ENCODE measurements at regions not wholly inside any gene's neighbourhood (a gene's known extent, or its start where the extent isn't known, plus 50 kb on each side); places are given as distances from the start of the nearest gene placed in this dataset.

DNA sequence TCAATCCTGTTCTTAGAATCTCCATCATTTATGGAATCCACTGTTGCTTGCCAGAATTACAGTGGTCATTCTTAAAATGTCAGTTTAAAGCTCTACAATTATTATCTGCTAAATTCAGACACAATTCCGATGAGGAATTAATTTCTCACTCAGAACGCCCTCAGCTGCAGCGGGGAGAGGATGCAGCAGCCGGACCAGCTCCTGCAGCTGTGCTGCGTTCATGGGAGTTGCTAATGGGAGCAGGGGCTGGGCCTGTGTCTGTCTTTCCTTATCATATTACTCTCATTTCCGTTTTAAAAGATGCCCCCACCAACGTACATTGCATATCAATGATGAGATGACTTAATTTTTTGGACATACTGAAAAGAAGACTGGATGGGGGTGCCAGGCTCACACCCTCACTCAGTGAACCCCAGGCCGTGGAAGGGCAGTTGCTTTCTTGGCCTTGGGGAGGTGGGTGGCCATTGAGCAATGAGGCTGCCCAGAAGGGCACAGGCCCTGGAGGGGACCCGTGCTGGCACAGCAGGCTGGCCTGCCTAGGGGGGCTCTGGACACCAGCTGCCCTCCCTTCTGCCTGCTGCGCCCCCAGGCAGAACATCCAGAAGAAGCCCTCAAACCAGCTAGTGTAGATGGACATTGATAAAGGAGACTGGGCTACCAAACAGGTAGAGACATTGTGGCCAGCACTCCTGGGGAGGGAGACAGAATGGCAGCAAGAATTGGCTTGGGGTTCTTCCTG is 503.6 kb upstream of the MYT1L start:
- no peak for DNase-seq (ENCODE audit: low spot score)
- FAIRE-seq = no peak

- no peak for FAIRE-seq
- no peak for DNase-seq (ENCODE audit: low spot score)
These were observed 503.0 kb upstream of the MYT1L start for GRCh38 chr2:2834105-2834504.

GRCh38 chr2:2832657-2833056 is 501.6 kb upstream of the MYT1L start:
- no peak for FAIRE-seq
- DNase-seq (ENCODE audit: low spot score) = no peak

- DNase-seq (ENCODE audit: low spot score) (no peak), FAIRE-seq (no peak)
These were observed 500.6 kb upstream of the MYT1L start for GRCh38 chr2:2831633-2832032.

GRCh38 chr2:2830576-2830975 is 499.5 kb upstream of the MYT1L start:
- FAIRE-seq = no peak

DNA sequence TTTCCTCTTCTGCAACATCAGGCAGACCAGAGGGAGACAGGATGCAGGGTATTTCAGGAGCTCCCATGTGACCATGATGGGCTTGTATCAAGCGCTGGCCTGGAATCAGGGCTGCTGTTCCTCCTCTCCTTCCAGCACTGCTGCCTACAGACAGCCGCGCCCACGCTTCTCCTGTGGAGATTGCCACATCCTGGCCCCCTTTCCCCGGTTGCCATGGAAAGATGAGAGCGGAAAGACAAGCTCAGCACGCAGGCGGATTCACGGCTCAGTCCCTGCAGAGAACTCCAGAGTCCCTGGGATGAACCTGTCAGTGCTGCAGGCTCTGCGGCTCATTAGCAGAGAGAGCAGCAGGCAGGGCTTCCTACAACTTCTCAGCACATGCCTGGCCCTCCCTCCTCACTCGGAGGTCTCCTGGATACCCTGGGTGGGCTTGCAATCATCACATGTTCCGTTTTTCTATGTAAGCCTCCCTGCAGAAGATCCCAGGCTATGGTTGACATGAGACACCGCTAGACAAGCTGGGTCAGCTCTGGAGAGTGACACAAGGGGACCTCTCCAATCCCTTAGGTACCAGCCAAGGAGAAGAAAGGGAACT is 497.8 kb upstream of the MYT1L start:
- DNase-seq (ENCODE audit: low spot score) (no peak), FAIRE-seq (no peak)

More at GRCh38 chr2:2830576-2830975, 499.5 kb upstream of the MYT1L start:
- DNase-seq (ENCODE audit: low spot score) = no peak

GRCh38 chr2:2827761-2828221 is 496.7 kb upstream of the MYT1L start:
- DNase-seq (ENCODE audit: low spot score) = no peak
- FAIRE-seq = no peak

- FAIRE-seq = no peak
- DNase-seq (ENCODE audit: low spot score) = no peak
These were observed 496.1 kb upstream of the MYT1L start for GRCh38 chr2:2827046-2827636.

GRCh38 chr2:2826621-2827020 is 495.5 kb upstream of the MYT1L start:
- FAIRE-seq (no peak), DNase-seq (ENCODE audit: low spot score) (no peak)

- FAIRE-seq = no peak
These were observed 495.1 kb upstream of the MYT1L start for GRCh38 chr2:2826209-2826551.

GRCh38 chr2:2825516-2826208 is 494.6 kb upstream of the MYT1L start:
- FAIRE-seq (no peak), DNase-seq (ENCODE audit: low spot score) (no peak)

More at GRCh38 chr2:2826209-2826551, 495.1 kb upstream of the MYT1L start:
- DNase-seq (ENCODE audit: low spot score) = no peak

DNA sequence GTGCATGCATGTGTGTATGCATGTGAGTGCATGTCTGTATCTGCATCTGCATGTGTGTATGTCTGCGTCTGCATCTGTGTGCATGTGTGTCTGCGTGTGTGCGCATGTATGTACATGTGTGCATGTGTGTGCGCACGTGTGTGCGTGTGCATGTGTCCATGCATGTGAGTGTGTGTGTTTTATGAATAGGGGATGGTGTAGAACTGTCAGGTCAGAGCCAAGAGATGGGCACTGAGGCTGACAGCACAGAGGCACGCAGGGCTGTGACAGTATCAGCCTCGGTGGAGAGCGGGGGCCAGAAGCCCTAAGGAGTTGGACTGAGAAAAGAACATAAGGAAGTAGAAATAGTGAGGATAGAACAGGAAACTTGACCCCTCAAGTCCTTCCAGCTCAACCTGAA is 494.0 kb upstream of the MYT1L start:
- FAIRE-seq (peak; percentile 9), DNase-seq (ENCODE audit: low spot score) (no peak)

- FAIRE-seq = no peak
- DNase-seq (ENCODE audit: low spot score) = no peak
These were observed 493.5 kb upstream of the MYT1L start for GRCh38 chr2:2824588-2824987.

DNA sequence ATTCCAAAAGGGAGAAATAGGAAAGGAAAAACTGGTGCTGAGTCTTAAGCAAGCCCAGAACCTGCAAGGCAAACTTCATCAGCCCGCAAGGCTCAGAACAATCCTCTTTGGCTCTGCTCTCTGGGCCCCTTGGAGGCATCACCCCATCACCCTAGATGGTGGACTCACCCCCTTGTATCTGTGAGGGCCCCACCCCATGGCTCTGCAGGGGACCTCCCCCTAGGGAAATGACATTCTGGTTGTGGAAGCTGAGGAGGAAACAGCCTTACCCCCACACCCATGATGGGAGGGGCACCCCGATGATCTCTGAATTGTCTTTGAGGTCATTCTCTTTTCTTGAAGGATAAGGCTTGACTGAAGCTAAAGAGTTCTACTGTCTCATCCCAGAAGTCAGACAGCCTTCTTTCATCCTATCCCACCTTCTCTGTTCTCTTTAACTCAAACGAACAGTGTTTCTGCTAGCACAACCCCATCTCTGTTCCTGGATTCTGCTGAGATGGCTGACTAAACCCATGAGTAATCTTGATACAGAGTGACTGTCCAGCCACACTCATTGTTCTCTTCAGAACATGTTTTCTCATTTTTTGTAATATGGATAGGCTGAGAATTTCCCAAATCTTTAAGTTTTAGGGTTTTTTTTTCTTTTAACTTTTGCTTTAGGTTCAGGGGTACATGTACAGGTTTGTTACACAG is 492.1 kb upstream of the MYT1L start:
- DNase-seq (ENCODE audit: low spot score) = no peak
- no peak for FAIRE-seq

GRCh38 chr2:2822143-2822542 is 491.1 kb upstream of the MYT1L start:
- FAIRE-seq (no peak), DNase-seq (ENCODE audit: low spot score) (no peak)

- DNase-seq (ENCODE audit: low spot score) (no peak), FAIRE-seq (no peak)
These were observed 481.6 kb upstream of the MYT1L start for GRCh38 chr2:2812648-2813047.

DNA sequence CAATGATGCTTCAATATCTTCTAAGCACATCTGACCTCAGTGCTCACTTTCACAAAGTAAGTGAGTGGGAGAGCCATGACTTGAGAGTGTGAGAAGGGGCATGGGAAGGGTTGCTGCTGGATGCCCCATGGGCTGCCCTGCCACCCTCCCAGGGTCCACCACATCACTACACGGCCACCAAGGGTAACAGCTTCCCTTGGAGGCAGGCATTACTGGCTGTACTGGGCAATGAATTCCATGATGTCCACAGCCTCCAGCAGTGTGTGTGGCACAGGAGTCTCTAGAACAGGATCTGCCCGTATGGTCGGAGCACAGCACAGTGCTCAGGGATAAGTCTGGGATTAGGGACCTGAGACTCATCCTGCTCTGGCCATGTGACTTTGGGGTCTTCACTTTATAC is 481.0 kb upstream of the MYT1L start:
- no peak for FAIRE-seq
- no peak for DNase-seq (ENCODE audit: low spot score)

DNA sequence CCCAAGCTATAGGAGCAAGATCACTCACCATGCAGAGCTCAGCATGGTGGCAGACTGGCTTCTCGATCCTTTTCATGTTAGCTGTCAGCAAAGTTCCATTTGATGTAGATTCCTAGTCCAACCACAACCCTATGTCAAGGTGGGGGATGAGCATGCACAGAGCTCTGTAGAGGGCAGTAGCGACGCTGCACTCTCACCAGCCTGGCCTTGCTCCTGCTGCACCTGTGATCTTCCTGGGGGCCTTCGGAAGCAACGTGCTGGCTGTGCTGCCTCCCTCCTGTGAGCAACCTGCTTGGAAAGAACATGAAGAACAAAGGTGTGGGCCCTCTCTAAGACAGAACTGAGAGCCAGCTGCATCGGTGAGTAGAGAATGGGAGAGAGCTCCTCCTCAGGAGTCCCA is 479.4 kb upstream of the MYT1L start:
- FAIRE-seq (no peak), DNase-seq (ENCODE audit: low spot score) (no peak)

GRCh38 chr2:2809771-2810170 is 478.7 kb upstream of the MYT1L start:
- FAIRE-seq (no peak), DNase-seq (ENCODE audit: low spot score) (no peak)

- DNase-seq (ENCODE audit: low spot score) (no peak), FAIRE-seq (no peak)
These were observed 477.5 kb upstream of the MYT1L start for GRCh38 chr2:2808551-2809058.

DNA sequence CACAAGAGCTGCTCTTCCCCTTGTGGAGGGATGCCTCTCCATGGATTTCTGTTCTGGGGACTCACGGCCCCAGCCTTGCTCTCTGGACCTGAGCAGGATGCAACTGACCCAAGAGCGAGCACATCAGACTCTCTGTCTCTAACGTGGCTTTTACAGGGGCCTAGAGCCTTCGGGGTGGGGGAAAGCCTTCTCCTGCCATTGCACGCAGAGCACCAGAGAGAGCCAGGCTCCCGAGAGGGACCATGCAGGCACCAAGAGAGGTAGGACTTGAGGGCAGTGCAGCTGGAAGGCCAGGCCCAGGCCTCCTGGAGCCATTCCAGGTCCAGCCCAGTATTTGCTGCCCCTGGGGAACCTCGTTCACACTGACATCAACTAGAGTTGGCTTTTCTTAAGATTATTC is 475.6 kb upstream of the MYT1L start:
- FAIRE-seq (no peak), DNase-seq (ENCODE audit: low spot score) (no peak)
